HPDE6-E6E7 (cell line): ENCODE measurements at regions not wholly inside any gene's neighbourhood (a gene's known extent, or its start where the extent isn't known, plus 50 kb on each side); places are given as distances from the start of the nearest gene placed in this dataset.
"Not testable (repeated sequence)": the region's sequence is repeated elsewhere in the genome, so short reads cannot be mapped to it uniquely, and the experiment has no call there.

Experiments
- DNase-seq: peaks from one replicate; pipeline ENCODE4 v3.0.0; 2011; ENCODE audit warnings: missing footprints; ENCODE audit errors: extremely low spot score

DNA sequence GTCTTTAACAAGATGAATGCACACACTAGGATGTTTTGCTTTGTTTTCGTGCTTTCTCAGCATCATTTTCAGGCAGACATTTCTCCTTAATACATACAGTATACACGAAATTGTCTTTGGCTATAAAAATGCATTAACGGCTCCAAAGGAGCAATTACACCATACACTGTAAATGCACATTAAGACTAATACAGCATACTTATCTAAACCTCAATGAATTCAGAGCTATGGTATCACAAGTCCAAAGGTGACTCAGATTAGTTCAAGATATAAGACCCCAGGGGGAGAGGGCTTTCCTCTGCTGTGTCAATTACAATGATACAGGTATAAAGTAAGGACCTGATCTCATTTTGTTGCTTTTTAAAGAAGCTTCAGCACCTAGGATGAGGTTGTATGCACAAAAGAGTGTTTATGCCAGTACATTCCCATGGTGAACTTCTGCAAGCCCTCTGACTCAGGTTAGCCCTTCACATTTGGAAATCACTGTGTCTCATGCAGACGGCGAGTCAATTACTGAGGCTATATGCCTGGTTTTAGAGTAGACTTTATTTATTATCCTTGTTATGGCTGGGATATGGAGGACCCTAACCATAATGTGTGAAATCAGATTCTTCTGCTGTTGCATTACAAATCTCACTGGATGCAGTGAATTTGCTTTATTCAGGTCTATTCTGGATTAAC is 233.3 kb downstream of the ZNF608 start:
- DNase-seq: no peak

DNA sequence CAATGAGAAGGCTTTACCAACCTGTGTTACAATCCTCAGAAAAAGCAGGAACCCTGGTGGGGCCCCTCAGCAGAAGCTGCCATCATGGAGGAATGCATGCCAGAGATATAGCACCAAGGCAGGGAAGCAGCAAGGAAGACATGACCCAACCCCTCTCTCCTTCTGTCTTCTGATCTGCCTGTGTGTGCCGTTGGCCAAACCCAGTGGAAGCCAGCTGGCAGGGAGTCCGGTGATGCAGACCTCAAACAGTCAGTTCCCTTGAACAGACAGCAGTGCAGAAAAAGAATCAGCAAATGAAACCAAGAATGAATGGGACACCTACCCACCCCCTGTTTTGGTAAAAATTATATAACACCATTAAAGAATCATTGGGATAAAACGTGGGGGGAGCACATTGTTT is 234.2 kb downstream of the ZNF608 start:
- DNase-seq: no peak

DNA sequence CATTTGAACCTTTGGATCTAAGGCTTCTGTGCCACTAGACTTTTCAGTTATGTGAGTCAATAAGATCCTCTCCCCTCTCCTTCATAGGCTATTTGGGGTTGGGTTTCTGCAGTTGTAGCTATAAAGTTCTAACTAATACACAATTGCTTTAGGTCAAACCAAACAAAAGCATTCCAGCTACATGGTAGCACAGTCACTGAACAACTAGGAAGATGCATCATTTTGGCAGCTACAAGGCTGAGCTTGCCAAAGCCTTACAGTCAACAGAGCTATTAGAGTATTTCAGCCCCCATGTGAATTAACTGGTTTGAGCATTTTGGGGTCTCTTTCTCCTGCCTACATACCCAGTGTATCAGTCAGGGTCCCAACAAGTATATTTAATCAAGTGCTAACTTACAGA is 234.6 kb downstream of the ZNF608 start:
- no peak for DNase-seq

DNA sequence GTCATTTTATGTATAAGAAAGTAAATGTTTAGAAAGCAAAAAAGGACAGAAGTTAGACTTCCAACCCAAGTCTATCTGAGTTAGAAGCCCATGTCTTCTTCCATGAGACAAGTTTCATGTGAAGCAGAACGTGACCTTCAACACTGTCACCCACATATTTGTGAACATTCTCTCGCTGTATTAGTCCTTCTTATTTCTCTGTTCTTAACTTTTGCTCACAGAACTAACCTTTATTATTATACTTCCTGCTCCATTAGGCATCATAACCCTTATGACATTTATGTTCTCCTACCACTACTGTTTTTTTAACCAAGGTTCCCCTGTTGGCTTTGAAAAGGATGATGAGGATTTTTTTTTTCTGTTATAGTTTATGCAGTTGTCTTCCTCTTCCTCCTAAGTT is 238.8 kb downstream of the ZNF608 start:
- DNase-seq: no peak

DNA sequence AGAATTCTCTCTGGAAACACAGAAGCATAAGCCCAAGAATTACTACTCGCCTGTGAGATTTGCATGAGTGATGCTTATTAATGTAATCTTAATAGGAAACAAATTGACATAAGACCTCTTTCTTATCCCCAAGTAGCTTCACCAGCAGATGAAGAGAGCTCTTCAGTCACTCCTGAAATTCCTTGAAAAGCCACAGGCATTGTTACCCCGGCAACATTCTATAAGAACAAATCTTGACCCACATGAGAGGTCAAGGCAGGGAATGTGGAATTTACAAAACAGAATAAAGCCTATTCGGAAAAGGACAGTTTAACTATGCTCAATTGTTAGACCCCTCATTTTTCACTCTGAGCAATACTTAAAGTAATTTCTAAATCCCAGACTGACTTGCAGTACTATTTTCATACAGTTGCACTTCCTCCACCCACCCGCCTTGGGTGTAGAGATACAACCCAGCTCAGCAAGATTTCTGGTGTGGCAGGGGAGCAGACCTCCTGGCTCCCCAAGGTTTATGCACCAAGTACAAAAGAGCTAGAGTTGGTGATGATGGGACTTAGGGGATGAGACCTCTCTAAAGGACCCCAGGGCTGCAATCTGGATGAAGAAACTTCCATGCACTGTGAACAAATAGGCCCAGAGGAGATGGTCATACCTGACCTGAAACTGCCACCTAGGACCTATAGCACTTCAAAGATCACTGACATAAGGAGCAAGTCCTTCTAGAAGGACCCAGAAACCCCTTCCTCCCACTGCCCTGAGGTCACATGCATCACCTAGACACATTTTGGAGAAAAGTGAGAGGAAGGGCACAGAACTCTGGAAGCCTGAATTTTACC is 242.1 kb downstream of the ZNF608 start:
- no peak for DNase-seq

DNA sequence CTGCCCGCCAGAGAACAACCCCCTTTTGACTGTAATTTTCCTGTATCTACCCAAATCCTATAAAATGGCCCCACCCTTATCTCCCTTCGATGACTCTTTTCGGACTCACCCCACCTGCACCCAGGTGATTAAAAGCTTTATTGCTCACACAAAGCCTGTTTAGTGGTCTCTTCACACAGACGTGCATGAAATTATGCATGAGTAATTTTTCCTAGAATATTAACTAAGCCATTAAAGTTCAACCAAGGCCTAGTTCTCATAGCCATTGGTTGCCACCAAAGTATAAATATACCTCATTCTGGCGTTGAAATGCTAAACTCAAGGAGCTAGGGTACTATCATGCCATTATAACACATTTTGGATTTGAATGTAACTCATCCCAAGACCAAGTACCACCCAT is 243.9 kb downstream of the ZNF608 start:
- DNase-seq: no peak

DNA sequence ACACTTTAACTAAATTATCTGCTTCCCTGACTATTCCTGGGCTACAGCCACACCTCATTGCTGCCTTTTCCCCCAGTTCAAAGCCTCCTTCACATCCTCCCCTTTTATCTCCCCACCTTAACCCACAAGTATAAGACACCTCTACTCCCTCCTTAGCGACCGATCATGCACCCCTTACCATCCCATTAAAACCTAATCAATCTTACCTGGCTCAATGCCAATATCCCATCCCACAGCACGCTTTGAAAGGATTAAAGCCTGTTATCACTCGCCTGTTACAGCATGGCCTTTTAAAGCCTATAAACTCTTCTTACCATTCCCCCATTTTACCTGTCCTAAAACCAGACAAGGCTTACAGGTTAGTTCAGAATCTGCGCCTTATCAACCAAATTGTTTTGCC is 246.6 kb downstream of the ZNF608 start:
- not testable (repeated sequence) for DNase-seq

DNA sequence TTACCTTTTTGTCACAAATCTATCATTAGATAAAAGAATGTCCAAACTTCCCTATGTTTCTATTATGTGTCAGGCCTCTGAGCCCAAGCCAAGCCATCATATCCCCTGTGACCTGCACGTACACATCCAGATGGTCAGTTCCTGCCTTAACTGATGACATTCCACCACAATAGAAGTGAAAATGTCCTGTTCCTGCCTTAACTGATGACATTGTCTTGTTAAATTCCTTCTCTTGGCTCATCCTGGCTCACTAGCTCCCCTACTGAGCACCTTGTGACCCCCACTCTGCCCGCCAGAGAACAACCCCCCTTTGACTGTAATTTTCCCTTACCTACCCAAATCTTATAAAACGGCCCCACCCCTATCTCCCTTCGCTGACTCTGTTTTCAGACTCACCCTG is 249.5 kb downstream of the ZNF608 start:
- not testable (repeated sequence) for DNase-seq

DNA sequence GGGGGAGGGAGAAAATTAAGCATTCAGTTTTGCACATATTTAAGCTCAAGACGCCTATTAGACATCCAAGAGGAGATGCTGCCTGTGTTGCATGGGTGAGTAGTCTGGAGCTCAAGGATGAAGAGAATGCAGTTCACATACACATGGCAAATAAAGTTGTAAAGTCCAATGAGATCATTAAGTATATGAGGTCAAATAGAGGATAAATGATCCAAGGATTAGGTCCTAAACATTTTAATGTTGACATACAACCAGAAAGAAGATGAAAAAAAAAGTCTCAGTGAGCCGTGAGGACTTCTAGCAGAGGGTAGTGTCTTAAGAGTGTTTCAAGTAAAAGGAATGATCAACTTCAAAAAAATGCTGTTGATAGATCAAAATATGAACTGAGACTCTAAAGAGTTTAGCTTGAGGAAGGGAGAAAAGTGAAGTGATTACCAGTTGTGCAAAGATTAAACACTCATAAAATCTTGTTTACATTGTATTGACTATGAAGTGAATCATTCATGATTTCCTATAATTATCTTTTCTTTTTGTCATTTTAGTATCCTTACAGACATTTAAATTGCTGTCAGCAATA is 251.8 kb downstream of the ZNF608 start:
- no peak for DNase-seq

DNA sequence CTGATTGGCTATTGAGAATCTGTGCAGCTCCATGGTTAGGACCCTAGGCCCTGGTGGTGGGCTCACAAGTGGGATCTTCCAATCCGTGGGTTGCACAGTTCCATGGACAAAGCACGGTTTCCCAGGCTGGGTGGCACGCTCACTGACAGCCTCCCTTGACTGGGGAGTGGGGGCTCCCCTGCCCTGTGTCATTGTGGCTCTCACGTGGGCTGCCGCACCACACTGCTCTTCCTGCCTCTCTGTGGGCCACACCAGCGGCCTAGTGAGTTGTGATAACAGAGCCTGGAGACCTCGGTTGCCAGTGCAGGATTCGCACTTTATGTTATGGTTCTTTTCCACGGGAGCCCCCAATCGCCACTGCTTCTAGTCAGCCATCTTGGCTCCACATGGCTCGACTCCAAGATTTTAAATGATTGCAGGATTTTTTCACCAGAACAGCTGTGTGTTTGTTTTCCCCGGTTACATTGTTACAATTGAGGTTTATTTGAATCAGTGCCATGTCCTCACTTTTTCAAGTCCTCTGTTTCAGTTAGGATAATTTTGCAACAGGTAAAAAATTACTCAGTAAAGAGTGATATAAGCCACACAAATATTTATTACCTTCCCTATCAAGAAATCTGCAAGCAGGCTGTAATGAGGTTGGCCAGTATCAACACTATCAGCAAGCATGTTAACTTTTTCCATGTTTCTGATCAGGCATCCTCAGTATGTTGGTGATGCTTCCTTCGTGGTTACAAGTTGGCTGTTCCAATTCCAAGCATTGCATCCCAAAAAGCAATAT is 253.8 kb downstream of the ZNF608 start:
- no peak for DNase-seq

DNA sequence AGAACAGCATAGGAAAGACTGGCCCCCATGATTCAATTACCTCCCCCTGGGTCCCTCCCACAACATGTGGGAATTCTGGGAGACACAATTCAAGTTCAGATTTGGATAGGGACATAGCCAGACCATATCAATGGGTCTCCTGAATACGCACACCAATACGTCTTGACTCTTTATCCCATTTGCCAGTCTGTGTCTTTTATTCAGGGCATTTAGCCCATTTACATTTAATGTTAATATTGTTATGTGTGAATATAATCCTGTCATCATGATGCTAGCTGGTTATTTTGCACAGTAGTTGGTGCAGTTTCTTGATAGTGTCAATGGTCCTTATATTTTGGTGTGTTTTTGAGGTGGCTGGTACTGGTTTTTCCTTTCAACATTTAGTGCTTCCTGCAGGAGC is 256.1 kb downstream of the ZNF608 start:
- not testable (repeated sequence) for DNase-seq

DNA sequence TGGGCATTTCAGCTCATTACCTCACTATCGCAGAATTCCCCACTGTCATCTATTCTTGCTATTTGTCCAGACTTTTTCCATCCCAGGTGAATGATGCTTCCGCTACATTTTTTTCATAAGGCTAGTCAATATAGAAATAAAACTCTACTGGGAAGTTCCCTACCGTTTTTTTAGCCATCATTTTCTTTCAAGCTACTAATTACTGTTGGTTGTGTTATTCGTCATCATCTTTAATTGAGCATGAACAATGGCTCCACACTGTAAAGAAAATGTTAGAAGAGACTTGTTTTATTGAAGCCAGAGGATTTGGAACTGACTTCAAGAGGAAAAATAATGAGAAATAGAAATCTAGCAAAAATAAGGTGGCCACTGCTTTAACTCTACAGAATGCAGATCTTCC is 265.0 kb downstream of the ZNF608 start:
- no peak for DNase-seq

DNA sequence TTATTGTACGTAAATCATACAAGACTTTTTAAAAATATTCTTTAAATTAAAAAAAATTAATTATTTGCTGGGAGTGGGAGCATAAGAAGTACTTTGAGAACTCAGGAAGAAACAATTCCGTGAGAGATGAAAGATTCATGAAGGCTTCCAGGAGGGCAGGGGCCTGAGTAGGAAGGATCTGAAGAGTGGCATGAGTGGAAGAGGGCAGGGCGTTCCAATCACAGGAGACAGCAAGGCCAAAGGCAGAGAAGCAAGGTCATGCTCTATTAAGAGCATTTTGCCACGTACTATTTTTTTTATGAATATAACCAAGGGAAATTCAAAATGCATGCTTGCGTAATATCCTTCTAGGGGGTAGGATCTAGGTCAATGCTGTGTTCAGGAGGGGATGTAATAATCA is 265.5 kb downstream of the ZNF608 start:
- DNase-seq: no peak

DNA sequence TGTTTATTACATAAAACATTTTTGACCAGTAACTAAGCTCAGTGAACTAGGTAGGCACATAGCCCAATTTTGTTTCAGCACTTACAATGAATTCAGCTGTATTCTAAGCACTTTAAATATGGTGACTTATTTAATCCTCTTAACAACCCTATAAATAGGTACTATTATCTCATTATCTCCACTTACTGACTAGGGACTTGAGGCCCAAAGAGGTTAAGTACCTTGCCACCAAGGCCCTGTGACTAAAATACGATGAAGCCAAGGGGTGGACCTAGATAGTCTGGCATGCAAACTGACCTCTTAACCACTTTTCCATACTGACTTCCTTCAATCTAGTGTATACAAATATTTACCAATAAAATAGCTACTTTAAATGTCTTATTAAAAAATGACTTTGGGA is 266.4 kb downstream of the ZNF608 start:
- no peak for DNase-seq

DNA sequence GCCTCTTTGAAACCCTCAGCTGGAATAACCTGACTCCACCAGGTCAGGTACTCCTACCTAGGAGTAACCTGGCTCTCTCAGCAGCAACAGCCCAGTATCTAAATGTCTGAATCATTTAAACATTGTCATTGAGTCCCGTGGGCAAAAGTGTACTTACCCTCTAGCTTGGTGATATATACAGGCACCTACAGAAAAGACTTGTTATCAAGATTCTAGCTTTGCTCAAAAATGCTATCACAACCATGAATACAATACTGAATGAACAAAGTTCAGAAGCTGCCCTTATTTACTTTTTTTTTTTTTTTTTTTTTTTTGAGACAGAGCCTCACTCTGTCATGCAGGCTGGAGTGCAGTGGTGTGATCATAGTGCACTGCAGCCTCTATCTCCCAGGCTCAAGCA is 268.2 kb downstream of the ZNF608 start:
- no peak for DNase-seq

DNA sequence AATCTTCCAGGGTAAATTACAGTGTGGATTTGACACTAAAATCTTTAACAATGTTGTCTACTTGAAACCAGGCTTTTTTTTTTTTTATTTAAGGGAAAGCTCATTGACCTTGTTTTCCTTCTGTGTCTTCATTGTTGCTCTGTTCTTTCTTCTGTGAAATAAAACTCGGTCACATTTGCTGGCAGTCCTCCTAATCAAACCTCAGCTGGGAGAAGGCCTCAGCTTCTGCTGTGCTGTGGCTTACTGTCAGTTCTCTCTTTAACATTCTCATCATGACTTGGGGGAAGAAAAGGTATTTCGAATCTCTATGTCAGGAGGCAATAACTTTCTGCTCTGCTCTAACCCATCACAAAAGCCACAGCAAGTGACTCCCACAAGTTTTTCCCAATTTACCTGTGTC is 268.9 kb downstream of the ZNF608 start:
- no peak for DNase-seq

DNA sequence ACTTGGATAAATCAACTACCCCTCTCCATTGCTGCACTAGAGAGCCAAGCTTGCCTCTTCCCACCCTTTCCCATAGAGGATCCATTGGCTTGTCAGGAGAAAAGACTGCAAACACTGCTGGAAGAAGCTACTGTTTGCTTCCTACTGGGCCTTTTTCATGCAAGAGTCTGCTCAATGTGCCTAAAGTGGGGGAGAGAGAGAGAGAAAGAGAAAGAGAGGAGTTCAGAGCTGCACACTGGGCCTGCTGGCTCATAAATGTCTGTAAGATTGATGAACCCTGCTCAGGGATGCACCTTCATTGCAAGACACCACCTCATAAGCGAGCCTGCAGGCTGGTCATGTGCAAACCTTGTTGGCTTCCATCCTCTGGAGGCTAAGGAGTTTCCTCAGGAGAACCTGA is 269.4 kb downstream of the ZNF608 start:
- DNase-seq: no peak

DNA sequence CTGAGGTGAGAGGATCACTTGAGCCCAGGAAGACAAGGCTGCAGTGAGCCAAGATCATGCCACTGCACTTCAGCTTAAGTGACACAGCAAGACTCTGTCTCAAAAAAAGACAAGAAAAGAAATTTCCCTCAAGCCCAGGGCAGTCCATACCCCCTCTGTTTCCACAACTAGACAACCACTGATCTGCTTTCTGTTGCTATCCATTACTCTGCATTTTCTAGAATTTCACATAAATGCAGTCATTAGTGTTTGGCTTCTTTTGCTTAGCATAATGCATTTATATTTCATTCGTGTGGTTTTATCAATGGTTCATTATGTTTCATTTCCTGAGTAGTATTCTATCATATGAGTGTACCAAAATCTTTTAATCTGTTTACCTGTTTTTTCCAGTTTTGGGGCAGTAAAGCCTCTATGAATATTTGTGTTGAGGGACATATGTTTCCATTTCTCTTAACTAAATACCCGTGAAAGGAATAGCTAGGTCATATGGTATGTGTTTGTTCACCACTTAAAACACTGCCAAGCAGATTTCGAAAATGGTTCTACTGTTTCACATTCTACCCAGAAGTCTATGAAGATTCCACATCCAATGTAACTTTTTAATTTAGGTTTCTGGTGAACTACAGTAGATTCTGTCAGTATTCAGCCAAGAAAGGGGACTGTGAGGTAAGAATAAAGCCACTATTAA is 271.8 kb downstream of the ZNF608 start:
- DNase-seq: no peak

DNA sequence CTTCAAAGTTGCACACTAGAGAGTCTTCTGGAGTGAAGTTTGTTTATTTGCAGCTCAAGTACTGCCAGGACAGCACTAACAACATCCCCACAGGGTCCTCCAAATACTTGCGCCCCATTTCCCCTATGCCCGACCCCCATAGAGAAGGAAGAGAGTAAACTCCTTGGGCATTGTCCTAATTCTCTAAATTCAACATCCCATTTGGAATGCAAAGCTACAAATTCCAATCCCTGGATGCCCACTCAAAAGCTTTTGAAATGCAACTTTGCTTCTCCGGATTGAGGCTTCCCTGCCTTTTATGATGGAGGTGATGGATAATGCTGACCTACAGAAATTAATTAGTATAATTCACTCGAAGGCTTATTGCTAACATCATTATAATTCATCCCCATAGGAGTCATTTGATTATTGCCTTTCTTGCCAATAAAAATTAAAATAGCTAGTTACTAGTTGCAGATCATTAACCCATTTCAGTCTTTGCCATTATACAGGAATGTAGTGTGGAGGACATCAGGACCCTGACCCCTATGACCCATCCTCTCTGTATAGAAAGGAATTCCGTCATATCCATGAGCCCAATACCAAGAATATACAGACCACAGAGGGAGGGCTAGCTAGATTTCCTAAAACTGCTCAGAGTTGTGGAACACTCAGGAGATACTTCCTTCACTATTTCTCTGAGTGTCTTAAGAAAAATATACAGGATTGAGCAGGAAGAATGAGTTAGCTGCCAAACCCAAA is 277.6 kb downstream of the ZNF608 start:
- DNase-seq: no peak

DNA sequence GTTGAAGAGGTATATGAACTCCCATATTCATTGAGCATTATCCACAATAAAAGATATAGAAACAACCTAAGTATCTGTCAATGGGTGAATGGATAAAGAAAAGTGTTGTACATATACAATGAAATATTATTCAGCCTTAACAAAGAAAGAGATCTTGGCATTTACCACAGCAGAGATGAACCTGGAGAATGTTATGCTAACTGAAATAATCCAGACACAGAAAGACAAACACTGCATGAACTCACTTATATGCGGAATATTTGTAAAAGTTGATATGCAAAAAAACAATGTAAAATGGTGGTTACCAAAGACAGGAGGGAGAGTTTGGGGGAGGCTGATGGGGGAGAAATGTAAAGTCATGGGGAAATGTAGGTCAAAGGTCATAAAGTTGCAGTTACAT is 278.7 kb downstream of the ZNF608 start:
- no peak for DNase-seq

DNA sequence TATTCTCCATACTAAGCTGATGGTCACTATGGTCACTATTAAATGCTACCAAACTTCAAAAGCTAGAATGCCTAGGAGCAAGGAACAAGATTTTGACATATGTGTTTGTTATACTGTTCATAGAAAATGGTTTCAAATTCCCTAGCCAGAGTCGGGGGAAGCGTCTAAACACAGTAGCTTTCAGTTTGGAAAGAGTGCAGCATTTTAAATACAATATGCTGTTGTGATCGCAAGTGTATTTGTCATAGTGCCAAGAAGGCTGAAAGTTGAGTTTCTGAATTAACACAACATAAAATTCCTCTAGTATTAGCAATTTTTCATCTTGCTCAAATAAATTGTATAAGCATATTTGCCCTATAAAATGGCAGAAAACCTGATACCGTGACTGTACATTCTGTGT is 280.4 kb downstream of the ZNF608 start:
- DNase-seq: no peak
